Calu3 (cell line): ENCODE measurements at regions not wholly inside any gene's neighbourhood (a gene's known extent, or its start where the extent isn't known, plus 50 kb on each side); places are given as distances from the start of the nearest gene placed in this dataset.

Experiments
- BruUV-seq: library from RNA; stranded (reverse); fragments of 400-500 nt; replicated peaks from 2 replicates; lab custom pipeline; 2021; lab: Mats Ljungman, UMichigan
- CTCF ChIA-PET: fragments of 300-600 bp; sonication (Branson Sonifier 250); formaldehyde crosslinking; loops from one replicate; lab custom pipeline; 2022; ENCODE audit warnings: antibody characterized with exemption; lab: Charles Lee
- DNase-seq: peaks from one replicate; pipeline ENCODE4 v3.0.0; 2022
- H3K27ac Mint-ChIP-seq: one replicate; pipeline ENCODE4 v1.8.0; 2022; ENCODE audit warnings: mixed read lengths; ENCODE audit not compliant: unreplicated experiment
- H3K27me3 Mint-ChIP-seq: one replicate; pipeline ENCODE4 v1.8.0; 2022; ENCODE audit warnings: mixed read lengths; ENCODE audit not compliant: unreplicated experiment
- H3K36me3 Mint-ChIP-seq: one replicate; pipeline ENCODE4 v1.8.0; 2022; ENCODE audit warnings: mild to moderate bottlenecking, moderate library complexity, mixed read lengths; ENCODE audit not compliant: insufficient read depth, unreplicated experiment
- H3K4me1 Mint-ChIP-seq: one replicate; pipeline ENCODE4 v1.8.0; 2022; ENCODE audit warnings: mild to moderate bottlenecking, low read depth, mixed read lengths; ENCODE audit not compliant: unreplicated experiment
- H3K4me3 Mint-ChIP-seq: one replicate; pipeline ENCODE4 v1.8.0; 2022; ENCODE audit warnings: mild to moderate bottlenecking, low read depth, moderate library complexity, mixed read lengths; ENCODE audit not compliant: unreplicated experiment
- H3K9me3 Mint-ChIP-seq: one replicate; pipeline ENCODE4 v1.8.0; 2022; ENCODE audit warnings: low read depth, mixed read lengths; ENCODE audit not compliant: unreplicated experiment
- CTCF ChIP-seq: fragments of 200-600 bp; IDR thresholded peaks from one replicate; pipeline ENCODE4 v1.8.0; 2022; ENCODE audit warnings: antibody characterized with exemption; ENCODE audit not compliant: unreplicated experiment
- intact Hi-C: fragments of 100-400 bp; cut with micrococcal nuclease; formaldehyde crosslinking; loops from one replicate; pipeline ENCODE4 v1.10.0; 2022; ENCODE audit not compliant: unreplicated experiment

GRCh38 chr17:79453481-79453880 lies 157.4 kb downstream of the RBFOX3 start:
- DNase-seq, result no peak
- H3K27me3 Mint-ChIP-seq, result peaks cover 99% of the 10 kb centered on the region
- intact Hi-C loops, result no loop called here
- no peaks in the 10 kb centered on the region for H3K4me1 Mint-ChIP-seq
- BruUV-seq, result no TSS peak
- TF ChIP-seq CTCF, result no peak
- H3K4me3 Mint-ChIP-seq, result no peak overlapping the region
- H3K27ac Mint-ChIP-seq, result no peak overlapping the region
- CTCF ChIA-PET, result no interaction called here
- no peaks in the 10 kb centered on the region for H3K9me3 Mint-ChIP-seq
- H3K36me3 Mint-ChIP-seq, result no peaks in the 10 kb centered on the region

- peaks cover 99% of the 10 kb centered on the region for H3K27me3 Mint-ChIP-seq
- H3K9me3 Mint-ChIP-seq, result peaks cover 2% of the 10 kb centered on the region
- BruUV-seq, result no TSS peak
- DNase-seq, result no peak
- no peak for TF ChIP-seq CTCF
- intact Hi-C loops, result no loop called here
- no peak overlapping the region for H3K4me3 Mint-ChIP-seq
- no peaks in the 10 kb centered on the region for H3K36me3 Mint-ChIP-seq
- H3K27ac Mint-ChIP-seq, result no peak overlapping the region
- H3K4me1 Mint-ChIP-seq, result no peaks in the 10 kb centered on the region
- CTCF ChIA-PET, result interaction anchor here (0.6 kb wide), 1 partner anchor 55 kb away, joined by 3 read pairs; no protein-coding TSS in a partner anchor
Observed at GRCh38 chr17:79452706-79453105, 158.1 kb downstream of the RBFOX3 start.

DNA sequence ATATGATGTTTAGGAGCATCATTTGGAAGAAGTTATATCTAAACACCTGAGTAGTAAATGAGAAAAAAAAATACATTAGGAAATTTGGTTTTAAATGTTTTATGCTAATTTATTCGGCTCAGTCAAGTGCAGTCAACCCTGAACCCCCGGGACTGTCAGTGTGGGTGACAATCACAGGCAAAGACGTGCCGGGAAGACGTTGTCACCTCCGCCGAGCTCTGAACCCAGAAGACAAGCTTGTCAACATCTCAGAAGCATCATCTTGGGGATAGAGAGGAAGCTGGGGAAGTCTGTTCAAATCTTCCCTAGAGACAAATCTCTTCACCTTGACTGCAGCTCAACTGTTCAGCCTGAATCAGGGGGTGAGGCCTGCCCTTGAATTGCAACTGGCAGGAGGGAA lies 159.7 kb downstream of the RBFOX3 start:
- Mint-ChIP-seq H3K27ac (no peak overlapping the region), H3K4me3 (no peak overlapping the region), H3K9me3 (peaks cover 2% of the 10 kb centered on the region), H3K4me1 (no peaks in the 10 kb centered on the region), H3K27me3 (peaks cover 99% of the 10 kb centered on the region), H3K36me3 (no peaks in the 10 kb centered on the region)
- CTCF ChIA-PET, result no interaction called here
- no TSS peak for BruUV-seq
- DNase-seq, result no peak
- intact Hi-C loops, result no loop called here
- TF ChIP-seq CTCF, result no peak

DNA sequence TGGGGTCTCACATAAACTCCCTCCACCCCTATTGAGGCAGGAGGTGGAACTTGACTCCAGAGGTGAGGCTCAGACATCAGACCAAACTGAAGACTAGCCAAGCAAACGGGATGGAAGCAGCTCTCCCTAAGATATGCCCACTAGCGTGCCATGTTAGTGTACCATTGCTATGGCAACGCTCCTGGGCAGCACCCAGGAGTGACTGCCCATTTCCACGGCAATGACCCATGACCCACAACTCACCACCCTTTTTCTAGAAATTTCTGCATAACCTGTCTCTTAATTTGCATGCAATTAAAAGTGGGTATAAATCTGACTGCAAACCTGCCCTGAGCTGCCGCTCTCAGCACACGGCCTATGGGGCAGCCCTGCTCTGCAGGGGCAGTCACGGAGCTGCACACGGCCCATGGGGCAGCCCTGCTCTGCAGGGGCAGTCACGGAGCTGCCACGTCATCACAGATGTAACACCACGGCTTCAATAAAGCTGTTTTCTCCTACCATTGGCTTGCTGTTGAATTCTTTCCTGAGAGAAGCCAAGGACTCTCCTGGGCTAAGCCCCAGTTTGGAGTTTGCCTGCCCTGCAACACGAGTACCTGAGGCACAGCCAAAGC lies 164.3 kb downstream of the RBFOX3 start:
- no peaks in the 10 kb centered on the region for H3K4me1 Mint-ChIP-seq
- H3K36me3 Mint-ChIP-seq, result no peaks in the 10 kb centered on the region
- H3K9me3 Mint-ChIP-seq, result peaks cover 2% of the 10 kb centered on the region
- BruUV-seq, result no TSS peak
- CTCF ChIA-PET, result no interaction called here
- intact Hi-C loops, result no loop called here
- no peak for TF ChIP-seq CTCF
- no peak for DNase-seq
- H3K4me3 Mint-ChIP-seq, result no peak overlapping the region
- peaks cover 99% of the 10 kb centered on the region for H3K27me3 Mint-ChIP-seq
- no peak overlapping the region for H3K27ac Mint-ChIP-seq
